ENCODE measurements at regions not wholly inside any gene's neighbourhood (a gene's known extent, or its start where the extent isn't known, plus 50 kb on each side); places are given as distances from the start of the nearest gene placed in this dataset.

DNA sequence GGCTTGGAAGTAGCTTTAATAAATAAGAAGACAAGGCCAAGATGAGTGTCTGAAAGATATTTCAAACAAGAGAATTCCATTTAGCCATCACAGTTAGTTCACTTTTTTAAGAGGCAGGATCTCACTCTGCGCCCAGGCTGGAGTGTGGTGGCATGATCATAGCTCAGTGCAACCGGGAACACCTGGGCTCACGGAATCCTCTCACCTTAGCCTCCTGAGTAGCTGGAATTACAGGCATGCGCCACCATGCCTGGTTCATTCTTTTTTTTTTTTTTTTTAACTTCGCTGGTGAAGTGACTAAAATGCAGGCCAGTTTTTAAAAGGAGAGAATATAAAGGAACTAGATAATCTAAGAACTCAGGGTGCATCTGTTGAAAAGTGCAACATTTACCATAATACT is 200.3 kb downstream of the KCTD12 start:
- TF ChIP-seq, protein P1, sequence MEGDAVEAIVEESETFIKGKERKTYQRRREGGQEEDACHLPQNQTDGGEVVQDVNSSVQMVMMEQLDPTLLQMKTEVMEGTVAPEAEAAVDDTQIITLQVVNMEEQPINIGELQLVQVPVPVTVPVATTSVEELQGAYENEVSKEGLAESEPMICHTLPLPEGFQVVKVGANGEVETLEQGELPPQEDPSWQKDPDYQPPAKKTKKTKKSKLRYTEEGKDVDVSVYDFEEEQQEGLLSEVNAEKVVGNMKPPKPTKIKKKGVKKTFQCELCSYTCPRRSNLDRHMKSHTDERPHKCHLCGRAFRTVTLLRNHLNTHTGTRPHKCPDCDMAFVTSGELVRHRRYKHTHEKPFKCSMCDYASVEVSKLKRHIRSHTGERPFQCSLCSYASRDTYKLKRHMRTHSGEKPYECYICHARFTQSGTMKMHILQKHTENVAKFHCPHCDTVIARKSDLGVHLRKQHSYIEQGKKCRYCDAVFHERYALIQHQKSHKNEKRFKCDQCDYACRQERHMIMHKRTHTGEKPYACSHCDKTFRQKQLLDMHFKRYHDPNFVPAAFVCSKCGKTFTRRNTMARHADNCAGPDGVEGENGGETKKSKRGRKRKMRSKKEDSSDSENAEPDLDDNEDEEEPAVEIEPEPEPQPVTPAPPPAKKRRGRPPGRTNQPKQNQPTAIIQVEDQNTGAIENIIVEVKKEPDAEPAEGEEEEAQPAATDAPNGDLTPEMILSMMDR (IDR thresholded peaks at IDR 0.05) = no peak
- TF ChIP-seq POLR2A (IDR thresholded peaks at IDR 0.05) = no peak
